Neural cell (in vitro differentiated cells): ENCODE measurements at regions not wholly inside any gene's neighbourhood (a gene's known extent, or its start where the extent isn't known, plus 50 kb on each side); places are given as distances from the start of the nearest gene placed in this dataset.

Source experiments
- H2AFZ ChIP-seq: fragments of 200-600, 300-800 bp; sonication (generic), shearing (Covaris generic); 2 replicates; pipeline ENCODE4 v1.6.0; 2014; ENCODE audit warnings: low read depth, mild to moderate bottlenecking, antibody characterized with exemption, low read length, moderate library complexity
- H3F3A ChIP-seq: fragments of 200-600 bp; shearing (Covaris generic); 2 replicates; pipeline ENCODE4 v1.6.1; 2016; ENCODE audit warnings: mild to moderate bottlenecking, moderate library complexity, mixed read lengths, antibody characterized with exemption, low read length; ENCODE audit not compliant: insufficient read depth, poor library complexity, severe bottlenecking
- H3K27ac ChIP-seq: fragments of 200-600, 300-800 bp; sonication (generic), shearing (Covaris generic); 2 replicates; pipeline ENCODE4 v1.5.1; 2014; ENCODE audit warnings: mild to moderate bottlenecking, low read length, moderate library complexity
- H3K27me3 ChIP-seq: fragments of 300-800, 200-600 bp; sonication (generic), shearing (Covaris generic); 2 replicates; pipeline ENCODE4 v1.6.0; 2014; ENCODE audit warnings: mild to moderate bottlenecking, low read depth, low read length, moderate library complexity; ENCODE audit not compliant: insufficient read depth
- H3K36me3 ChIP-seq: fragments of 300-800, 200-600 bp; sonication (generic), shearing (Covaris generic); 2 replicates; pipeline ENCODE4 v1.5.1; 2014; ENCODE audit warnings: mild to moderate bottlenecking, antibody characterized with exemption, low read length, moderate library complexity; ENCODE audit not compliant: insufficient read depth
- H3K4me2 ChIP-seq: fragments of 300-800, 200-600 bp; sonication (generic), shearing (Covaris generic); 2 replicates; pipeline ENCODE4 v1.6.0; 2014; ENCODE audit warnings: mild to moderate bottlenecking, low read length
- H3K4me3 ChIP-seq: fragments of 300-800, 200-600 bp; sonication (generic), shearing (Covaris generic); 2 replicates; pipeline ENCODE4 v1.5.1; 2014; ENCODE audit warnings: mild to moderate bottlenecking, low read length, moderate library complexity
- H3K79me2 ChIP-seq: fragments of 200-600 bp; shearing (Covaris generic); replicated peaks from 2 replicates; pipeline ENCODE4 v1.6.0; 2014; ENCODE audit warnings: mild to moderate bottlenecking, low read length, moderate library complexity; ENCODE audit not compliant: insufficient read depth
- H3K9ac ChIP-seq: fragments of 300-800, 200-600 bp; sonication (generic), shearing (Covaris generic); 2 replicates; pipeline ENCODE4 v1.6.1; 2016; ENCODE audit warnings: mild to moderate bottlenecking, low read length, mixed read lengths
- H3K9me2 ChIP-seq: fragments of 200-600 bp; shearing (Covaris generic); 2 replicates; pipeline ENCODE4 v1.6.1; 2016; ENCODE audit warnings: mild to moderate bottlenecking, low read length, mixed read lengths; ENCODE audit not compliant: insufficient read depth
- H3K9me3 ChIP-seq: fragments of 200-600, 300-800 bp; sonication (generic), shearing (Covaris generic); 2 replicates; pipeline ENCODE4 v1.6.1; 2016; ENCODE audit warnings: mild to moderate bottlenecking, mixed run types, low read length, moderate library complexity, mixed read lengths
- H4K20me1 ChIP-seq: fragments of 200-600 bp; shearing (Covaris generic); 2 replicates; pipeline ENCODE4 v1.6.1; 2016; ENCODE audit warnings: mild to moderate bottlenecking, mixed run types; ENCODE audit not compliant: insufficient read depth
- EP300 ChIP-seq: fragments of 450-650 bp; conservative IDR thresholded peaks from 2 replicates; pipeline ENCODE4 v1.6.1; 2014; ENCODE audit warnings: antibody characterized with exemption, mild to moderate bottlenecking, moderate library complexity; ENCODE audit not compliant: poor library complexity, severe bottlenecking
- EZH2 ChIP-seq: fragments of 200-600, 300-800 bp; shearing (Covaris generic), sonication (generic); IDR thresholded peaks from 2 replicates; pipeline ENCODE4 v1.6.1; 2014; ENCODE audit warnings: antibody characterized with exemption, low read length, borderline replicate concordance, mild to moderate bottlenecking; ENCODE audit not compliant: insufficient read depth, poor library complexity, severe bottlenecking
- MXI1 ChIP-seq: fragments of 450-650 bp; conservative IDR thresholded peaks from 2 replicates; pipeline ENCODE4 v1.6.1; 2014; ENCODE audit warnings: antibody characterized with exemption, mild to moderate bottlenecking; ENCODE audit not compliant: poor library complexity, severe bottlenecking
- POLR2AphosphoS5 ChIP-seq: IDR thresholded peaks from 2 replicates; pipeline ENCODE4 v1.6.1; 2012
- RAD21 ChIP-seq: fragments of 450-650 bp; conservative IDR thresholded peaks from 2 replicates; pipeline ENCODE4 v1.6.1; 2014; ENCODE audit warnings: antibody characterized with exemption, mild to moderate bottlenecking, moderate library complexity
- SMC3 ChIP-seq: fragments of 450-650 bp; conservative IDR thresholded peaks from 2 replicates; pipeline ENCODE4 v1.6.1; 2014; ENCODE audit warnings: antibody characterized with exemption, mild to moderate bottlenecking, moderate library complexity; ENCODE audit not compliant: poor library complexity
- TAF1 ChIP-seq: IDR thresholded peaks from 2 replicates; pipeline ENCODE4 v1.6.1; 2012; ENCODE audit warnings: low read depth
- TF ChIP-seq, protein P1 (sequence below): IDR thresholded peaks from 2 replicates; pipeline ENCODE4 v1.6.1; 2012; ENCODE audit warnings: borderline replicate concordance
- TF ChIP-seq, protein P2 (sequence below): fragments of 450-650 bp; IDR thresholded peaks from 2 replicates; pipeline ENCODE4 v1.5.1; 2014; ENCODE audit warnings: antibody characterized with exemption, mild to moderate bottlenecking, moderate library complexity; ENCODE audit not compliant: poor library complexity, severe bottlenecking

- no peaks in the 10 kb centered on the region for H4K20me1 ChIP-seq
- no peaks in the 10 kb centered on the region for H3K9me2 ChIP-seq
- TF ChIP-seq RAD21 (no peak), MXI1 (no peak), TAF1 (no peak), SMC3 (no peak)
- TF ChIP-seq, protein P1, sequence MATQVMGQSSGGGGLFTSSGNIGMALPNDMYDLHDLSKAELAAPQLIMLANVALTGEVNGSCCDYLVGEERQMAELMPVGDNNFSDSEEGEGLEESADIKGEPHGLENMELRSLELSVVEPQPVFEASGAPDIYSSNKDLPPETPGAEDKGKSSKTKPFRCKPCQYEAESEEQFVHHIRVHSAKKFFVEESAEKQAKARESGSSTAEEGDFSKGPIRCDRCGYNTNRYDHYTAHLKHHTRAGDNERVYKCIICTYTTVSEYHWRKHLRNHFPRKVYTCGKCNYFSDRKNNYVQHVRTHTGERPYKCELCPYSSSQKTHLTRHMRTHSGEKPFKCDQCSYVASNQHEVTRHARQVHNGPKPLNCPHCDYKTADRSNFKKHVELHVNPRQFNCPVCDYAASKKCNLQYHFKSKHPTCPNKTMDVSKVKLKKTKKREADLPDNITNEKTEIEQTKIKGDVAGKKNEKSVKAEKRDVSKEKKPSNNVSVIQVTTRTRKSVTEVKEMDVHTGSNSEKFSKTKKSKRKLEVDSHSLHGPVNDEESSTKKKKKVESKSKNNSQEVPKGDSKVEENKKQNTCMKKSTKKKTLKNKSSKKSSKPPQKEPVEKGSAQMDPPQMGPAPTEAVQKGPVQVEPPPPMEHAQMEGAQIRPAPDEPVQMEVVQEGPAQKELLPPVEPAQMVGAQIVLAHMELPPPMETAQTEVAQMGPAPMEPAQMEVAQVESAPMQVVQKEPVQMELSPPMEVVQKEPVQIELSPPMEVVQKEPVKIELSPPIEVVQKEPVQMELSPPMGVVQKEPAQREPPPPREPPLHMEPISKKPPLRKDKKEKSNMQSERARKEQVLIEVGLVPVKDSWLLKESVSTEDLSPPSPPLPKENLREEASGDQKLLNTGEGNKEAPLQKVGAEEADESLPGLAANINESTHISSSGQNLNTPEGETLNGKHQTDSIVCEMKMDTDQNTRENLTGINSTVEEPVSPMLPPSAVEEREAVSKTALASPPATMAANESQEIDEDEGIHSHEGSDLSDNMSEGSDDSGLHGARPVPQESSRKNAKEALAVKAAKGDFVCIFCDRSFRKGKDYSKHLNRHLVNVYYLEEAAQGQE, result no peak
- TF ChIP-seq, protein P2, sequence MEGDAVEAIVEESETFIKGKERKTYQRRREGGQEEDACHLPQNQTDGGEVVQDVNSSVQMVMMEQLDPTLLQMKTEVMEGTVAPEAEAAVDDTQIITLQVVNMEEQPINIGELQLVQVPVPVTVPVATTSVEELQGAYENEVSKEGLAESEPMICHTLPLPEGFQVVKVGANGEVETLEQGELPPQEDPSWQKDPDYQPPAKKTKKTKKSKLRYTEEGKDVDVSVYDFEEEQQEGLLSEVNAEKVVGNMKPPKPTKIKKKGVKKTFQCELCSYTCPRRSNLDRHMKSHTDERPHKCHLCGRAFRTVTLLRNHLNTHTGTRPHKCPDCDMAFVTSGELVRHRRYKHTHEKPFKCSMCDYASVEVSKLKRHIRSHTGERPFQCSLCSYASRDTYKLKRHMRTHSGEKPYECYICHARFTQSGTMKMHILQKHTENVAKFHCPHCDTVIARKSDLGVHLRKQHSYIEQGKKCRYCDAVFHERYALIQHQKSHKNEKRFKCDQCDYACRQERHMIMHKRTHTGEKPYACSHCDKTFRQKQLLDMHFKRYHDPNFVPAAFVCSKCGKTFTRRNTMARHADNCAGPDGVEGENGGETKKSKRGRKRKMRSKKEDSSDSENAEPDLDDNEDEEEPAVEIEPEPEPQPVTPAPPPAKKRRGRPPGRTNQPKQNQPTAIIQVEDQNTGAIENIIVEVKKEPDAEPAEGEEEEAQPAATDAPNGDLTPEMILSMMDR, result no peak
These were observed 546.0 kb upstream of the CCDC179 start for GRCh38 chr11:23406131-23406819.

GRCh38 chr11:23413057-23413456 is 552.8 kb upstream of the CCDC179 start:
- no peaks in the 10 kb centered on the region for H3K9me3 ChIP-seq
- H3K27me3 ChIP-seq, result no peaks in the 10 kb centered on the region
- H3K27ac ChIP-seq, result no peak overlapping the region
- no peak overlapping the region for H3K4me3 ChIP-seq
- no peaks in the 10 kb centered on the region for H3F3A ChIP-seq
- no peaks in the 10 kb centered on the region for H3K79me2 ChIP-seq
- H3K4me2 ChIP-seq, result no peak overlapping the region
- no peak overlapping the region for H3K9ac ChIP-seq
- H2AFZ ChIP-seq, result no peak overlapping the region
- H4K20me1 ChIP-seq, result no peaks in the 10 kb centered on the region
- TF ChIP-seq POLR2AphosphoS5, result no peak
- TF ChIP-seq SMC3, result no peak
- no peak for TF ChIP-seq RAD21
- TF ChIP-seq, protein P2, result no peak
- no peak for TF ChIP-seq EZH2
- TF ChIP-seq EP300, result no peak
- no peak for TF ChIP-seq MXI1
- no peak for TF ChIP-seq TAF1
- TF ChIP-seq, protein P1, result no peak
- no peaks in the 10 kb centered on the region for H3K9me2 ChIP-seq
- no peaks in the 10 kb centered on the region for H3K36me3 ChIP-seq

More at GRCh38 chr11:23406131-23406819, 546.0 kb upstream of the CCDC179 start:
- no peak overlapping the region for H3K4me2 ChIP-seq
- H2AFZ ChIP-seq, result no peak overlapping the region
- no peak overlapping the region for H3K9ac ChIP-seq
- peaks cover 4% of the 10 kb centered on the region for H3K9me3 ChIP-seq
- no peak overlapping the region for H3K27ac ChIP-seq
- no peaks in the 10 kb centered on the region for H3K36me3 ChIP-seq
- H3K27me3 ChIP-seq, result no peaks in the 10 kb centered on the region
- no peak overlapping the region for H3K4me3 ChIP-seq
- H3K79me2 ChIP-seq, result no peaks in the 10 kb centered on the region
- H3F3A ChIP-seq, result no peaks in the 10 kb centered on the region
